ENCODE measurements at regions not wholly inside any gene's neighbourhood (a gene's known extent, or its start where the extent isn't known, plus 50 kb on each side); places are given as distances from the start of the nearest gene placed in this dataset.
A peak's percentile ranks its signal among the peaks of the same experiment; 100 is the strongest.

- TF ChIP-seq CTCF (IDR thresholded peaks at IDR 0.05) (no peak), POLR2AphosphoS5 (IDR thresholded peaks at IDR 0.05) (peak in 1 of 2 donors; percentile 13), POLR2A (IDR thresholded peaks at IDR 0.05) (no peak), EP300 (IDR thresholded peaks at IDR 0.05) (no peak)
Observed at GRCh38 chr6:170043150-170043819, 247.6 kb downstream of the DLL1 start.

Data from upper lobe of left lung (tissue), 4 donors.